ENCODE measurements at regions not wholly inside any gene's neighbourhood (a gene's known extent, or its start where the extent isn't known, plus 50 kb on each side); places are given as distances from the start of the nearest gene placed in this dataset.

- no peaks in the 10 kb centered on the region for H3K27me3 ChIP-seq (ENCODE audit: low read depth, low read length)
- no peaks in the 10 kb centered on the region for H3K9me3 ChIP-seq (ENCODE audit: control insufficient read depth in 1 of 2, low read length in 2 of 2)
- no peak overlapping the region for H3K27ac ChIP-seq (ENCODE audit: low read length)
- H3K4me1 ChIP-seq (ENCODE audit: control insufficient read depth in 1 of 2, insufficient read depth in 2 of 2, low read length in 2 of 2) = no peaks in the 10 kb centered on the region
- no peak overlapping the region for H3K4me3 ChIP-seq (ENCODE audit: low read depth in 1 of 2, low read length in 2 of 2)
- no peaks in the 10 kb centered on the region for H3K36me3 ChIP-seq (ENCODE audit: control insufficient read depth in 1 of 2, insufficient read depth in 2 of 2, low read length in 2 of 2)
These were observed 96.3 kb upstream of the ALDH1A3 start for GRCh38 chr15:100783291-100783690.

DNA sequence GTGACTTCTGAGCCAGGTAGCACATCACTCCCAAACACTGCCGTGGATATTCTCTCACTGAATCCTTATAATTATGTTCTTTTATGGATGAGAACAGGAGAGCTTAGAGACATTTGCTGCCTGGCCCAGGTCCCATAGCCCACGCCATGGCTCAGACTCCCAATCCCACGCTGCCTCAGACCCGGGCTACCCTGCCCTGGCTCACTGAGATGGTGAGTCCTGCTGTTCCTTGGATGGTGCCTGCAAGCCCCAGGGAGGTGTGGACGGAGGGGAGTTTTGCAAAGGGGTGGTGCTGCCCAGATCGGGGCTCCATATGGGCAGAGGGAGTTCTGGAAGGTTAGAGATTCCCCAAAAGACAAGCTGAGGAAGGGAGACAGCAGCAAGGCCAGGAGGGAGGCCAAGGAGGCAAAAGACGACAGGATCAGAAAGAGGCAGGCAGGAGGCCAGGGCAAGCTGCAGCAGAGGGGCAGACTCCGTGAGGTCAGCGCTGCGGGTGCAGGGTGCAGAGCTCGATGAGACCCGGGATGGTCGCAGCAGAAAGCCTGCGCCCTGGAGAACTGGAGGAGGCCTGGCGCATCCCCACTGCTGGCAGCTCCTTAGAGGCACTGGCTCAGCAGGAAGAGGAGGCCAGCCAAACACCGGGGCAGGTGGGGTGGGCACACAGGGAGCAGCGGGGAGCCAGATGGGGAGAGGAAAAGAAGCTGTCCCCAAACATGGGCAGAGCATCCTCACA lies 95.7 kb upstream of the ALDH1A3 start:
- Histone ChIP-seq H3K27me3 (ENCODE audit: low read depth, low read length) (no peaks in the 10 kb centered on the region), H3K27ac (ENCODE audit: low read length) (no peak overlapping the region), H3K36me3 (ENCODE audit: control insufficient read depth in 1 of 2, insufficient read depth in 2 of 2, low read length in 2 of 2) (no peaks in the 10 kb centered on the region), H3K9me3 (ENCODE audit: control insufficient read depth in 1 of 2, low read length in 2 of 2) (no peaks in the 10 kb centered on the region), H3K4me1 (ENCODE audit: control insufficient read depth in 1 of 2, insufficient read depth in 2 of 2, low read length in 2 of 2) (no peaks in the 10 kb centered on the region), H3K4me3 (ENCODE audit: low read depth in 1 of 2, low read length in 2 of 2) (no peak overlapping the region)

DNA sequence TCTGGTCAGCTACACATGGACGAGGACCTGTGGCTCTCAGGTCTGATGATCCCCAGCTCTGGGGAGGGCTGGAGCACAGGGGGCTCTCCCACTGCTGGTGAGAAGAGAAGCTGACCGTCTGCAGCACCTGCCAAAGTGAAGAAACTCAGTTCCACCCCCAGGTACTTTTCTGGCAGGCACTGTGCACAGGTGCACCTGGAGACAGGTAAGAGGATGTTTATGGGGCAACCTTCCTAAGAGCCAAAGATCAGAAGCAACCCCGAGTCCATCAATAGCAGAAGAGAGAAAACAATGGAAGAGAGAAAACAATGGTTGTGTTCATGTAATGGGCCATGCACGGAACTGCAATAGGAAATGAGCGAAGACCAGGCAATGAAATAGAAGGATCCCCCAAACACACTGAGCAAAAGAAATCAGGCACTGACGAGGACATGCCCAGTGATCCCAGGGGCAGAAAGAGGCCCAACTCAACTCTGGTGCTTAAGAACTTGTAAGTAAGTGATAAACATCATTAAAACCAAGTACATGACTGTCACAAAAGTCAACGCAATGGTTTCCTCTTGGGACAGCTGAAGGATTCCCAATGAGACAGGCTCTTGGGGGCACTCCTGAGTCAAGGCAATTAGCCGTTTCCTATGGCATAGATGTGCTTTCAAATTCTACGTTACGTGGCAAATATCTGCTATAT lies 95.0 kb upstream of the ALDH1A3 start:
- H3K27ac ChIP-seq (ENCODE audit: low read length) = no peak overlapping the region
- H3K36me3 ChIP-seq (ENCODE audit: control insufficient read depth in 1 of 2, insufficient read depth in 2 of 2, low read length in 2 of 2) = no peaks in the 10 kb centered on the region
- H3K9me3 ChIP-seq (ENCODE audit: control insufficient read depth in 1 of 2, low read length in 2 of 2) = no peaks in the 10 kb centered on the region
- no peaks in the 10 kb centered on the region for H3K4me1 ChIP-seq (ENCODE audit: control insufficient read depth in 1 of 2, insufficient read depth in 2 of 2, low read length in 2 of 2)
- no peak overlapping the region for H3K4me3 ChIP-seq (ENCODE audit: low read depth in 1 of 2, low read length in 2 of 2)
- no peaks in the 10 kb centered on the region for H3K27me3 ChIP-seq (ENCODE audit: low read depth, low read length)

GRCh38 chr15:100785181-100786138 lies 94.2 kb upstream of the ALDH1A3 start:
- Histone ChIP-seq H3K36me3 (ENCODE audit: control insufficient read depth in 1 of 2, insufficient read depth in 2 of 2, low read length in 2 of 2) (no peaks in the 10 kb centered on the region), H3K27me3 (ENCODE audit: low read depth, low read length) (no peaks in the 10 kb centered on the region), H3K4me3 (ENCODE audit: low read depth in 1 of 2, low read length in 2 of 2) (no peak overlapping the region), H3K27ac (ENCODE audit: low read length) (no peak overlapping the region), H3K9me3 (ENCODE audit: control insufficient read depth in 1 of 2, low read length in 2 of 2) (no peaks in the 10 kb centered on the region), H3K4me1 (ENCODE audit: control insufficient read depth in 1 of 2, insufficient read depth in 2 of 2, low read length in 2 of 2) (no peaks in the 10 kb centered on the region)

DNA sequence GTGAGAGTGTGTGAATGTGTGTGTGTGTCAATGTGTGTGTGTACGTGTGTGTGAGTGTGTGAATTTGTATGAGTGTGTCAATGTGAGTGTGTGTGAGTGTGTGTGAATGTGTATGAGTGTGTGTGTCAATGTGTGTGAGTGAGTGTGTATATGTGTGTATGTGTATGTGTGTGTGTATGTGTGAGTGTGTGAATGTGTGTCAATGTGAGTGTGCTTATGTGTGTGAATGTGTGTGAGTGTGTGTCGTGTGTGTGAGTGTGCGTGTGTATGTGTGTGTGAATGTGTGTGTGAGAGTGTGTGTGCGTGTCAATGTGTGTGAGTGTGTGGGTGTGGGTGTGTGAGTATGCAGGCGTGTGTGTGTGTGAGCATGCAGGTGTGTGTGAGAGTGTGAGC lies 93.5 kb upstream of the ALDH1A3 start:
- no peak overlapping the region for H3K4me3 ChIP-seq (ENCODE audit: low read depth in 1 of 2, low read length in 2 of 2)
- no peaks in the 10 kb centered on the region for H3K9me3 ChIP-seq (ENCODE audit: control insufficient read depth in 1 of 2, low read length in 2 of 2)
- H3K27ac ChIP-seq (ENCODE audit: low read length) = no peak overlapping the region
- no peaks in the 10 kb centered on the region for H3K4me1 ChIP-seq (ENCODE audit: control insufficient read depth in 1 of 2, insufficient read depth in 2 of 2, low read length in 2 of 2)
- no peaks in the 10 kb centered on the region for H3K36me3 ChIP-seq (ENCODE audit: control insufficient read depth in 1 of 2, insufficient read depth in 2 of 2, low read length in 2 of 2)
- no peaks in the 10 kb centered on the region for H3K27me3 ChIP-seq (ENCODE audit: low read depth, low read length)

DNA sequence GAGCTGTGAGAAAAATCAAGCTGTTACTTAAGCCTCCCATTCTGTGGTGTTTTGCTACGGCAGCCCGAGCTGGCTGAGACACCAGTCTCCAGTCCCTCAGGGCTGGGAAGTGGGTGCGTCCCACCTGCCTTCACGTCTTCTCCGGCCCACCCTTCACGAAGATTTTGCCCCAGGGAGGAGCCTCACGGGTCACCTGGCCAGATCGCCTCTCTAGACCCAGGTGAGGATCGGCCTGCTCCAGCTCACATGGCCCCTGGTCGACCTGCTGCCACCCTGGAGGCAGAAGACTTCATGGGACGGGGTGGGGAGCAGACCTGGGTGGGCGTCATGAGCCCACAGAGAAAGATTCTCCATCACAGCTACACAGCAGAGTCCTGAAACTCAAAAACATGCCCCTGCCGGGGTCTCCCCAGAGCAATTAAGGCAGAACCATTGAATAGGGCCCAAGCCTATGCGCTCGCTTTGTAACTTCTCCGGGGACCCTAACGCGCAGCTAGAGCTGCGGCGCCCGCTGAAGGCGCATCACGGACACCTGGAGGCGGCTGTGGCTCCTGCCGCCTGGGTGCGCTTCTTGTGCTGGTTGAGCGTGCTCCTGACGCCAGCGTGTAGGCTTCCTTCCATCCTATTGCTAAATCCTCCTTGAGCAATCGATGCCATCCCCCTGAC lies 92.6 kb upstream of the ALDH1A3 start:
- Histone ChIP-seq H3K4me1 (ENCODE audit: control insufficient read depth in 1 of 2, insufficient read depth in 2 of 2, low read length in 2 of 2) (no peaks in the 10 kb centered on the region), H3K36me3 (ENCODE audit: control insufficient read depth in 1 of 2, insufficient read depth in 2 of 2, low read length in 2 of 2) (no peaks in the 10 kb centered on the region), H3K27ac (ENCODE audit: low read length) (no peak overlapping the region), H3K27me3 (ENCODE audit: low read depth, low read length) (no peaks in the 10 kb centered on the region), H3K4me3 (ENCODE audit: low read depth in 1 of 2, low read length in 2 of 2) (no peak overlapping the region), H3K9me3 (ENCODE audit: control insufficient read depth in 1 of 2, low read length in 2 of 2) (no peaks in the 10 kb centered on the region)

- H3K27ac ChIP-seq (ENCODE audit: low read length) = no peak overlapping the region
- H3K27me3 ChIP-seq (ENCODE audit: low read depth, low read length) = no peaks in the 10 kb centered on the region
- no peaks in the 10 kb centered on the region for H3K9me3 ChIP-seq (ENCODE audit: control insufficient read depth in 1 of 2, low read length in 2 of 2)
- H3K4me1 ChIP-seq (ENCODE audit: control insufficient read depth in 1 of 2, insufficient read depth in 2 of 2, low read length in 2 of 2) = no peaks in the 10 kb centered on the region
- no peaks in the 10 kb centered on the region for H3K36me3 ChIP-seq (ENCODE audit: control insufficient read depth in 1 of 2, insufficient read depth in 2 of 2, low read length in 2 of 2)
- H3K4me3 ChIP-seq (ENCODE audit: low read depth in 1 of 2, low read length in 2 of 2) = no peak overlapping the region
These were observed 91.8 kb upstream of the ALDH1A3 start for GRCh38 chr15:100787567-100788417.

DNA sequence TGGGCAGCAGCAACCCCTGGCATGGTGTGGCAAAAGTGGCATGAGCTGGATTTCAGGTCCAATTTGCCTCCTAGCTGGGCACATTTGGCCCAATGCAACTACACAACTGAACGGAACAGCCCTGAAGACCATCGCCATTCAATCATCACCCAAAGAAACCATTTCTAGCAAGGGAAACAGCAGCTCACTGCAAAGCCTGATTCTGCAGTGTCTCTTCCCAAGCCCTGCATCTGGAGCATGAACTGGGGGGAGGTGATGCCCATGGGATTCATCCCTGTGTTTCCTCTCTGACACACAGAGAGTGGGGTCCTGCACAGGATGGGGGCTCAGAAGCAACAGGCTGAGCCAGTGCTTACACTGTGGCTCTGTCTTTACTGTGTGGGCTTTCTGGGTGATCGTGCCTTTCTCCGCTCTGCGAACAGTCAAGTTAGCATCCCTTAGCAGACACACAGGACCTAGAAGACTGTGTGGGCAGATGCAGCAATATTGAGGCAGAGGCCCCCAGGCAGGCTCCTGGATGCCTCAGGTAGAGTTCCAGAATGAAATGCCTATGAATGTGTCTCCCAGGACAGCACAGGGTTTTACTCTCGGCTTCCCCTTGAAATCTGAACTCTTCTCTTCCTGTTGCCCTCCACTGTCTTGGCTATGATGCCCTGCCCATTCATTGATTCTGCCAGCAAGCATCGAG lies 91.1 kb upstream of the ALDH1A3 start:
- Histone ChIP-seq H3K4me3 (ENCODE audit: low read depth in 1 of 2, low read length in 2 of 2) (no peak overlapping the region), H3K9me3 (ENCODE audit: control insufficient read depth in 1 of 2, low read length in 2 of 2) (no peaks in the 10 kb centered on the region), H3K27me3 (ENCODE audit: low read depth, low read length) (no peaks in the 10 kb centered on the region), H3K4me1 (ENCODE audit: control insufficient read depth in 1 of 2, insufficient read depth in 2 of 2, low read length in 2 of 2) (no peaks in the 10 kb centered on the region), H3K36me3 (ENCODE audit: control insufficient read depth in 1 of 2, insufficient read depth in 2 of 2, low read length in 2 of 2) (no peaks in the 10 kb centered on the region), H3K27ac (ENCODE audit: low read length) (no peak overlapping the region)

GRCh38 chr15:100790786-100791265 lies 88.8 kb upstream of the ALDH1A3 start:
- H3K9me3 ChIP-seq (ENCODE audit: control insufficient read depth in 1 of 2, low read length in 2 of 2) = no peaks in the 10 kb centered on the region
- no peak overlapping the region for H3K4me3 ChIP-seq (ENCODE audit: low read depth in 1 of 2, low read length in 2 of 2)

DNA sequence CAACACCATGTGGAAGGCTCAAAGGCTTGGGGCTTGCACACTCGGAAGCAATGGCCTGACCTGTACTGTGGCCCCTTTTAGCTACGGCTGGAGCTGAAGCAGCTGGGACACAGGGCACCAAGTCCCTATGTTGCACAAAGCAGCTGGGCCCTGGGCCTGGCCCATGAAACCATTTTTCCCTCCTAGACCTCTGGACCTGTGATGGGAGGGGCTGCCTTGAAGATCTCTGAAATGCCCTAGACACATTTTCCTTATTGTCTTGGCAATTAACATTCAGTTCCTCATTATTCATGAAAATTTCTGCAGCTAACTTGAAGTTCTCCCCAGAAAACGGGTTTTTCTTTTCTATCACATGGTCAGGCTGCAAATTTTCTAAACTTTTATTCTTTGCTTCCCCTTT lies 85.6 kb upstream of the ALDH1A3 start:
- Histone ChIP-seq H3K4me1 (ENCODE audit: control insufficient read depth in 1 of 2, insufficient read depth in 2 of 2, low read length in 2 of 2) (no peaks in the 10 kb centered on the region), H3K9me3 (ENCODE audit: control insufficient read depth in 1 of 2, low read length in 2 of 2) (no peaks in the 10 kb centered on the region), H3K4me3 (ENCODE audit: low read depth in 1 of 2, low read length in 2 of 2) (no peak overlapping the region), H3K27me3 (ENCODE audit: low read depth, low read length) (no peaks in the 10 kb centered on the region), H3K27ac (ENCODE audit: low read length) (no peak overlapping the region), H3K36me3 (ENCODE audit: control insufficient read depth in 1 of 2, insufficient read depth in 2 of 2, low read length in 2 of 2) (no peaks in the 10 kb centered on the region)

More at GRCh38 chr15:100790786-100791265, 88.8 kb upstream of the ALDH1A3 start:
- Histone ChIP-seq H3K36me3 (ENCODE audit: control insufficient read depth in 1 of 2, insufficient read depth in 2 of 2, low read length in 2 of 2) (no peaks in the 10 kb centered on the region), H3K27ac (ENCODE audit: low read length) (no peak overlapping the region), H3K27me3 (ENCODE audit: low read depth, low read length) (no peaks in the 10 kb centered on the region), H3K4me1 (ENCODE audit: control insufficient read depth in 1 of 2, insufficient read depth in 2 of 2, low read length in 2 of 2) (no peaks in the 10 kb centered on the region)
